Fibroblast of lung (primary cell): ENCODE measurements at regions not wholly inside any gene's neighbourhood (a gene's known extent, or its start where the extent isn't known, plus 50 kb on each side); places are given as distances from the start of the nearest gene placed in this dataset.

Experiments used
- EZH2 ChIP-seq: IDR thresholded peaks from 2 replicates; pipeline ENCODE4 v1.5.1; 2012; ENCODE audit warnings: low read length, control low read depth, mild to moderate bottlenecking; ENCODE audit errors: missing control alignments
- TF ChIP-seq, protein P1 (sequence below), 2 donors: IDR thresholded peaks in 1 of 2; conservative IDR thresholded peaks in 1 of 2; 1 replicate in 1 of 2; 2 replicates in 1 of 2; pipeline ENCODE4 v1.5.1; 2011 to 2012; ENCODE audit warnings: low read length in 2 of 2, control low read depth in 1 of 2, inconsistent platforms in 1 of 2, low read depth in 1 of 2, mild to moderate bottlenecking in 1 of 2

DNA sequence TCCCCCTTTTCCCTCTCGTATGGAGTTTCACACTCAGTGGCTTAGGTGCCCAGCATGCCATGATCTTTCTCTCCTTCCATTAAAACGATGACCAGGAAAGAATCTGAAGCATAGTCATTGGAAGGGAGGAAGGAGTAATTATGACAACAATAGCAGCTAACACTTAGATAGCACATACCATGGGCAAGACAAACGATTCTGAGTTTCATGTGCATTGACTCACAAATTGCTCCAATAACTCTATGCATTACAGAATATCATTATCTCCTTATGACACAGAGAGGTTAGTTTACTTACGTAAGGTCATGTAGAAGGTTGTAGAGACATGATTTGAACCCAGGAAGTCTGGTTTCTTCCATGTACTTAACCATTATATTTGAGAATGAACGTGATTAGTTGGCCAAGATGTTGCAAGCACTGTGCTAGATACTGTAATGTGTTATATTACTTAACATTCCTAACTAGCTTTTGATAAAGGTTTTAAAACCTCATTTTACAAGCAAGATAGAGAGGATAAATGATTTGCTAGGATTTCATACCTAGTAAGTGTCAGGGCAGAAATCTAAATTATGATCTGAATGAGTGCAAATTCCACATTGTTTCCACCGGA is 162.4 kb downstream of the CAND1 start:
- TF ChIP-seq, protein P1, sequence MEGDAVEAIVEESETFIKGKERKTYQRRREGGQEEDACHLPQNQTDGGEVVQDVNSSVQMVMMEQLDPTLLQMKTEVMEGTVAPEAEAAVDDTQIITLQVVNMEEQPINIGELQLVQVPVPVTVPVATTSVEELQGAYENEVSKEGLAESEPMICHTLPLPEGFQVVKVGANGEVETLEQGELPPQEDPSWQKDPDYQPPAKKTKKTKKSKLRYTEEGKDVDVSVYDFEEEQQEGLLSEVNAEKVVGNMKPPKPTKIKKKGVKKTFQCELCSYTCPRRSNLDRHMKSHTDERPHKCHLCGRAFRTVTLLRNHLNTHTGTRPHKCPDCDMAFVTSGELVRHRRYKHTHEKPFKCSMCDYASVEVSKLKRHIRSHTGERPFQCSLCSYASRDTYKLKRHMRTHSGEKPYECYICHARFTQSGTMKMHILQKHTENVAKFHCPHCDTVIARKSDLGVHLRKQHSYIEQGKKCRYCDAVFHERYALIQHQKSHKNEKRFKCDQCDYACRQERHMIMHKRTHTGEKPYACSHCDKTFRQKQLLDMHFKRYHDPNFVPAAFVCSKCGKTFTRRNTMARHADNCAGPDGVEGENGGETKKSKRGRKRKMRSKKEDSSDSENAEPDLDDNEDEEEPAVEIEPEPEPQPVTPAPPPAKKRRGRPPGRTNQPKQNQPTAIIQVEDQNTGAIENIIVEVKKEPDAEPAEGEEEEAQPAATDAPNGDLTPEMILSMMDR (conservative IDR thresholded peaks at IDR 0.05 in 1 of 2, IDR thresholded peaks at IDR 0.05 in 1 of 2; ENCODE audit: low read depth in 1 of 2, low read length in 2 of 2) = no peak
- TF ChIP-seq EZH2 = no peak
